ENCODE measurements at regions not wholly inside any gene's neighbourhood (a gene's known extent, or its start where the extent isn't known, plus 50 kb on each side); places are given as distances from the start of the nearest gene placed in this dataset.

DNA sequence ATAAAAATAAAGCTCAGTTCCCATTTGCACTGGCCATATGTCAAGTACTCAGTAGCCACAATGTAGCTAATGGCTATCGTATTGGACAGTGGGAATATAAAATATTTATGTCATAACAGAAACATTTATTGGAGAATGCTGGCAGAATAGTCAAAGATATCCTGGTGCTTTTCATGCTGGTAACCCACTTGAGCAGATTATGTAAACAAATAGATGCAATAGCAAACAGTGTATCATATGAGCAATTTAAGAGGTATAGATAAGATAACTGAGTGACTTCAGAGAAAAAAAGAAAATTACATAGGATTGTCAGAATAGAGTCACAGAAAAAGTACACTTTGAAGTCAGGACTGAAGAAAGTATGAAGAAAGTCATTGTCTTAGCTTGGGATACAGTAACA, 426.6 kb downstream of the NDFIP2 start:
- Histone ChIP-seq H3K27ac (no peak overlapping the region), H3K9ac (ENCODE audit: low read depth in 2 of 2, low read length in 2 of 2) (no peak overlapping the region), H3K36me3 (no peaks in the 10 kb centered on the region), H3K9me3 (no peaks in the 10 kb centered on the region), H3K4me1 (no peaks in the 10 kb centered on the region), H3K4me3 (no peak overlapping the region), H3K27me3 (no peaks in the 10 kb centered on the region)
- DNase-seq = no peak
- TF ChIP-seq, protein P1, sequence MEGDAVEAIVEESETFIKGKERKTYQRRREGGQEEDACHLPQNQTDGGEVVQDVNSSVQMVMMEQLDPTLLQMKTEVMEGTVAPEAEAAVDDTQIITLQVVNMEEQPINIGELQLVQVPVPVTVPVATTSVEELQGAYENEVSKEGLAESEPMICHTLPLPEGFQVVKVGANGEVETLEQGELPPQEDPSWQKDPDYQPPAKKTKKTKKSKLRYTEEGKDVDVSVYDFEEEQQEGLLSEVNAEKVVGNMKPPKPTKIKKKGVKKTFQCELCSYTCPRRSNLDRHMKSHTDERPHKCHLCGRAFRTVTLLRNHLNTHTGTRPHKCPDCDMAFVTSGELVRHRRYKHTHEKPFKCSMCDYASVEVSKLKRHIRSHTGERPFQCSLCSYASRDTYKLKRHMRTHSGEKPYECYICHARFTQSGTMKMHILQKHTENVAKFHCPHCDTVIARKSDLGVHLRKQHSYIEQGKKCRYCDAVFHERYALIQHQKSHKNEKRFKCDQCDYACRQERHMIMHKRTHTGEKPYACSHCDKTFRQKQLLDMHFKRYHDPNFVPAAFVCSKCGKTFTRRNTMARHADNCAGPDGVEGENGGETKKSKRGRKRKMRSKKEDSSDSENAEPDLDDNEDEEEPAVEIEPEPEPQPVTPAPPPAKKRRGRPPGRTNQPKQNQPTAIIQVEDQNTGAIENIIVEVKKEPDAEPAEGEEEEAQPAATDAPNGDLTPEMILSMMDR (IDR thresholded peaks at IDR 0.05) = no peak
- intact Hi-C loops (cut with DNase I) = no loop called here

DNA sequence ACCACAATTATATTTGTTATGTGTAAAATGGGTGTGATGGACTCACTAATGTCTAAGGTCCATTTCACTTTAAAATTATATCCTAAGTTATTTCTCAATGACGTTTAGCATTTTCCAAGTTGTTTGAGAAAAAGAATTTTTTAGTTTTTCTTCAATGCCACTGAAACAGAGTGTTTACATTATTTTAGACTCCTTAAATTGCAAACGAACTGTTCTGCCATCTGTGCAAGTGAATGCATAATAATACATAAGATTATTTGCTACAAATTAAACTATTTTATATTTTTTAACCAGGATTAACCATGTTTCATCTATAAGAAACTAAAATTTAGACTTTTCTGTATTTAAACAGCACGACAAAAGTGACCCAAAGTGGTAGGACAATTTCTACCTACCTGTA, 425.4 kb downstream of the NDFIP2 start:
- no peaks in the 10 kb centered on the region for H3K27me3 ChIP-seq
- TF ChIP-seq, protein P1 (IDR thresholded peaks at IDR 0.05) = no peak
- no peaks in the 10 kb centered on the region for H3K9me3 ChIP-seq
- H3K4me3 ChIP-seq = no peak overlapping the region
- DNase-seq = no peak
- H3K9ac ChIP-seq (ENCODE audit: low read depth in 2 of 2, low read length in 2 of 2) = no peak overlapping the region
- no peaks in the 10 kb centered on the region for H3K4me1 ChIP-seq
- no peaks in the 10 kb centered on the region for H3K36me3 ChIP-seq
- H3K27ac ChIP-seq = no peak overlapping the region
- intact Hi-C loops (cut with DNase I) = no loop called here

DNA sequence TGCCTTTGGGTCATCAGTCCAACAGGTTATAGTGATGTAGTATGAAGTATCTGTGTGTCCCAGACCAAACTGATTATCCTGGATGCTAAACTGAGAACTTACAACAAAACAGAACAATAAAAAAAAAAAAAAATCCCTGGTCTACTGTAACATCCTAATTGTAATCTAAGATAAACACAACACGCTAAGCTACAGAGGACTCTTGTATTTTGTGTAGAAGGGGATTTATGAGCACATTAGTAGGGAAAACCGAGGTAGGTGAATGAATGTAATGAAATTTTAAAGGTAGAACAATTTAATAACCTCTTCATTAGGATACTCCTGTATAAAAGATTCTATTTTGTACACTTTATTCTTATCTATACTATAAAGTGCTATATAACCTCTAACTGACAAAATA, 424.1 kb downstream of the NDFIP2 start:
- intact Hi-C loops (cut with DNase I) = no loop called here
- Histone ChIP-seq H3K9ac (ENCODE audit: low read depth in 2 of 2, low read length in 2 of 2) (no peak overlapping the region), H3K4me3 (no peak overlapping the region), H3K9me3 (no peaks in the 10 kb centered on the region), H3K27me3 (no peaks in the 10 kb centered on the region), H3K36me3 (no peaks in the 10 kb centered on the region), H3K4me1 (no peaks in the 10 kb centered on the region), H3K27ac (no peak overlapping the region)
- no peak for DNase-seq
- TF ChIP-seq, protein P1 (IDR thresholded peaks at IDR 0.05) = no peak

DNA sequence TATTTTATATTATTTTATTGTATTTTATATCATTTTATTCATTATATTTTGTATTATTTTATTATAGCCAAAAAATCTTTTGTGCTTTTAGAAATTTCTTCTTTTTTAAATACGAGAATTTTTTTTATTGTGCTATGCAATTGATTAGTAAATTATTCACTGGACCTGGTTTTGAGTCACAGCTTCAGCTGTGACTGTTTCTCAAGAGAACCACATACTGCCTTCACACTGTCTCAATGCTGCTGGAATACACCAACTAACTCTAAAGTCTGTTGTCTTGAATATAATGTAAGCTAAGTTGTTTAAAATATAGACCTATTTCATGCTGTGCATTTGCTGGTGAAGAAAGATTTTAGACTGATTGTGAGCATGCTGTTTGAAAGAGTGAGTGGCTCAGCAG, 423.6 kb downstream of the NDFIP2 start:
- DNase-seq = no peak
- Histone ChIP-seq H3K27me3 (no peaks in the 10 kb centered on the region), H3K9me3 (no peaks in the 10 kb centered on the region), H3K36me3 (no peaks in the 10 kb centered on the region), H3K27ac (no peak overlapping the region), H3K4me3 (no peak overlapping the region), H3K4me1 (no peaks in the 10 kb centered on the region), H3K9ac (ENCODE audit: low read depth in 2 of 2, low read length in 2 of 2) (no peak overlapping the region)
- intact Hi-C loops (cut with DNase I) = no loop called here
- TF ChIP-seq, protein P1 (IDR thresholded peaks at IDR 0.05) = no peak

DNA sequence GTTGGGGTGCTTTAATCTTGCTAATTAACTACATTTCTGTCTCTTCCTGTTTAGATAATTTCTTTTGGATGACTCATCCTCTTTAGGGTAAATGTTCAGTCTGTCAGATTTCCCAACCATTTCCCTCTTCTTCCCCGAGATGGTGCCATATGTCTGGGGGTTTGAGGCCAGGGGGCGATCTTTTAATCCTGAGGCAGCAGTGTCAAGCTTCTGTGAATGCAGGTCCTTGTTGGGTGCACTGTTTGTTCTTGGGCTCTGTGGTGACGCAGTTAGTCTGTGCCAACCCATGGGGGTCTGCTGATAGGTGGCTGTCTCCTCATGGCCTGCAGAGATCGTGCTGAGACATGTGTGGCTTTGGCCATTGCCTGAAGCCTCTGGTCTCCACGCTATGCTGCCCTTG, 420.4 kb downstream of the NDFIP2 start:
- Histone ChIP-seq H3K27me3 (no peaks in the 10 kb centered on the region), H3K9me3 (no peaks in the 10 kb centered on the region), H3K4me3 (no peak overlapping the region), H3K4me1 (no peaks in the 10 kb centered on the region), H3K27ac (no peak overlapping the region), H3K9ac (ENCODE audit: low read depth in 2 of 2, low read length in 2 of 2) (no peak overlapping the region), H3K36me3 (no peaks in the 10 kb centered on the region)
- no peak for DNase-seq
- intact Hi-C loops (cut with DNase I) = no loop called here
- TF ChIP-seq, protein P1 (IDR thresholded peaks at IDR 0.05) = no peak

DNA sequence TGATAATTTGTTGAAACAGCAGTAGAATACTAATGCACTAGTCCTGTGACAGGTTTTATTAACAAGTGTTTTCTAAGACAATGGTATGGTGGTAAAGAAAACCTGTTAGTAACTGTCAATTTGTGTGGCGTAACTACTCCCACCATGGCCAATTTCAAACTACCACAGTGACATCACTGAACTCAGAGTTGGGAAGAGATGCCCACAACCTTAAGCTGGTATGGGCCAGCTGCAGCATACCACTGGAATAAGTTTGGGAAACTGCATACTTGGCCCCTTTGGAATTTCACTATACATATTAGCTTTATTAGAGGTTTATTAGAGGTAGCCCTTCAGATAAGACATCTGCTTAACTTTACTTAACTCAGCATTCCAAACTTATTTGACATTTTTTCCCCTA, 419.4 kb downstream of the NDFIP2 start:
- Histone ChIP-seq H3K9ac (ENCODE audit: low read depth in 2 of 2, low read length in 2 of 2) (no peak overlapping the region), H3K9me3 (no peaks in the 10 kb centered on the region), H3K36me3 (no peaks in the 10 kb centered on the region), H3K27me3 (no peaks in the 10 kb centered on the region), H3K4me3 (no peak overlapping the region), H3K4me1 (no peaks in the 10 kb centered on the region), H3K27ac (no peak overlapping the region)
- intact Hi-C loops (cut with DNase I) = no loop called here
- no peak for DNase-seq
- TF ChIP-seq, protein P1 (IDR thresholded peaks at IDR 0.05) = no peak

All from colonic mucosa (tissue), 4 donors.